GM23248 (cell line): ENCODE measurements at regions not wholly inside any gene's neighbourhood (a gene's known extent, or its start where the extent isn't known, plus 50 kb on each side); places are given as distances from the start of the nearest gene placed in this dataset.

Source experiments
- DNase-seq: peaks from one replicate; pipeline ENCODE4 v3.0.0-alpha.2; 2015
- H2AFZ ChIP-seq: fragments of 200-600 bp; sonication (generic); 2 replicates; pipeline ENCODE4 v1.6.1; 2016; ENCODE audit warnings: antibody characterized with exemption
- H3F3A ChIP-seq: fragments of 200-600 bp; sonication (generic); 2 replicates; pipeline ENCODE4 v1.6.1; 2016; ENCODE audit warnings: mild to moderate bottlenecking, antibody characterized with exemption, mixed run types; ENCODE audit not compliant: insufficient read depth
- H3K27ac ChIP-seq: fragments of 200-600 bp; sonication (generic); 2 replicates; pipeline ENCODE4 v1.5.1; 2016; ENCODE audit warnings: mild to moderate bottlenecking
- H3K27me3 ChIP-seq: fragments of 200-600 bp; sonication (generic); replicated peaks from 2 replicates; pipeline ENCODE4 v1.6.1; 2016; ENCODE audit warnings: mild to moderate bottlenecking; ENCODE audit not compliant: insufficient read depth
- H3K36me3 ChIP-seq: fragments of 200-600 bp; sonication (generic); 2 replicates; pipeline ENCODE4 v1.6.1; 2016; ENCODE audit warnings: low read depth, mild to moderate bottlenecking
- H3K4me1 ChIP-seq: fragments of 200-600 bp; sonication (generic); 2 replicates; pipeline ENCODE4 v1.6.1; 2016; ENCODE audit warnings: mild to moderate bottlenecking; ENCODE audit not compliant: insufficient read depth
- H3K4me2 ChIP-seq: fragments of 200-600 bp; sonication (generic); one replicate; pipeline ENCODE4 v1.6.1; 2016; ENCODE audit warnings: mild to moderate bottlenecking; ENCODE audit not compliant: unreplicated experiment
- H3K4me3 ChIP-seq: fragments of 200-600 bp; sonication (generic); 2 replicates; pipeline ENCODE4 v1.5.1; 2016; ENCODE audit warnings: mild to moderate bottlenecking
- H3K79me2 ChIP-seq: fragments of 200-600 bp; sonication (generic); 2 replicates; pipeline ENCODE4 v1.6.1; 2016; ENCODE audit warnings: mild to moderate bottlenecking; ENCODE audit not compliant: insufficient read depth
- H3K9ac ChIP-seq: fragments of 200-600 bp; sonication (generic); 2 replicates; pipeline ENCODE4 v1.6.1; 2016; ENCODE audit warnings: mild to moderate bottlenecking
- H3K9me2 ChIP-seq: fragments of 200-600 bp; sonication (generic); 2 replicates; pipeline ENCODE4 v1.6.1; 2016; ENCODE audit warnings: mixed run types, mild to moderate bottlenecking, moderate library complexity; ENCODE audit not compliant: insufficient read depth
- H3K9me3 ChIP-seq: fragments of 200-600 bp; sonication (generic); one replicate; pipeline ENCODE4 v1.6.1; 2017; ENCODE audit warnings: low read depth
- H4K20me1 ChIP-seq: fragments of 200-600 bp; sonication (generic); 2 replicates; pipeline ENCODE4 v1.6.0; 2016; ENCODE audit not compliant: insufficient read depth
- EZH2 ChIP-seq: fragments of 200-600 bp; sonication (generic); IDR thresholded peaks from 2 replicates; pipeline ENCODE4 v1.6.1; 2018; ENCODE audit warnings: antibody characterized with exemption, mild to moderate bottlenecking; ENCODE audit not compliant: insufficient read depth, poor library complexity, severe bottlenecking
- EZH2phosphoT487 ChIP-seq: fragments of 200-600 bp; sonication (generic); IDR thresholded peaks from 2 replicates; pipeline ENCODE4 v1.6.1; 2018; ENCODE audit warnings: antibody characterized with exemption, moderate library complexity, mild to moderate bottlenecking, low read depth; ENCODE audit not compliant: insufficient read depth
- WGBS, 2 experiments: methylation state at CpG; one replicate each; pipeline ENCODE4 v1.1.6; 2015 to 2017; ENCODE audit warnings: low lambda C conversion rate in 2 of 2, low coverage in 1 of 2; ENCODE audit errors: missing lambda C conversion rate in 2 of 2; 5-methylcytosine and 5-hydroxymethylcytosine counted together
- in situ Hi-C: fragments of 300-500 bp; cut with MboI; formaldehyde crosslinking; loops from 2 replicates; pipeline ENCODE4 v1.15.0; 2020

DNA sequence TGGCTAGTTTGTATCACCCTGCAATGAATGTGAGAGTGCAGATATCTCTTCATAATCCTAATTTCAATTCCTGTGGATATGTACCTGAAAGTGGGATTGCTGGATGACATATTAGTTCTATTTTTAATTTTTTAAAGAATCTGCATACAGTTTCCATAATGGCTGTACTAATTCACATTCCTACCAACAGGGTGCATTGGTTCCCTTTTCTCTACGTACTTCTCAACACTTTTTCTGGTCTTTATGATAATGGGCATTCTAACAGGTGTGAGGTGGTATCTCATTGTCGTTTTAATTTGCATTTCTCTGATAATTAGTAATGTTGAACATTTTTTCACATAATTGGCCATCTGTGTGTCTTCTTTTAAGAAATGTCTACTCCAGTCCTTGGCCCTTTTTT is 927.5 kb downstream of the DTWD2 start:
- TF ChIP-seq EZH2phosphoT487 (no peak), EZH2 (no peak)
- H3K9ac ChIP-seq: no peak overlapping the region
- no peak for DNase-seq
- in situ Hi-C loops: no loop called here
- no peaks in the 10 kb centered on the region for H3F3A ChIP-seq
- no peaks in the 10 kb centered on the region for H3K79me2 ChIP-seq
- H3K4me1 ChIP-seq: no peaks in the 10 kb centered on the region
- H3K27ac ChIP-seq: no peak overlapping the region
- H3K9me3 ChIP-seq: no peaks in the 10 kb centered on the region
- WGBS, 2 experiments: 10 to 13% methylated on average over 2 of the region's 2 CpGs
- H3K4me3 ChIP-seq: no peak overlapping the region
- no peaks in the 10 kb centered on the region for H4K20me1 ChIP-seq
- H3K27me3 ChIP-seq: no peaks in the 10 kb centered on the region
- H3K9me2 ChIP-seq: no peaks in the 10 kb centered on the region
- no peak overlapping the region for H2AFZ ChIP-seq
- H3K36me3 ChIP-seq: no peaks in the 10 kb centered on the region
- H3K4me2 ChIP-seq: no peak overlapping the region

DNA sequence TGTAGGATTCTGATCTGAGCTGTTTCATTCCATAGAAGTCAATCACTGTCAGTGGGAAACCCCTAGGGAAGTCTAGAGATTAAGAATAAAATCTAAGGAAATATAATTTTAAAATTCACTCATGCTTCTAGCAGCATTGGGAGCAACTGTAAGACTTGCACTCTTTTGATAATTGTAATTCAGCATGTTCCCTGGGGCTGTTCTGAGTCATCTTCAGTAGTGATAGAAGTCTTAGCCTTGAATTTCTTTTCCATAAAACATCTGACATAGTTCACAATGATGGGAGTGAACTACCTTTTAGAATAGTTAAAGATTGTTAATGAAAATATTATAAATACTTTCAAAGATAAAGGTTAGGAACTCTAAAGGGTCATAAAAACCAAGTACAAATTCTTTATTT is 935.8 kb downstream of the DTWD2 start:
- no peaks in the 10 kb centered on the region for H3F3A ChIP-seq
- no peak overlapping the region for H3K9ac ChIP-seq
- no peaks in the 10 kb centered on the region for H3K79me2 ChIP-seq
- no peaks in the 10 kb centered on the region for H3K9me2 ChIP-seq
- no peak for DNase-seq
- H3K9me3 ChIP-seq: peaks cover 3% of the 10 kb centered on the region
- H3K4me2 ChIP-seq: no peak overlapping the region
- no peak for TF ChIP-seq EZH2
- TF ChIP-seq EZH2phosphoT487: no peak
- no peaks in the 10 kb centered on the region for H3K4me1 ChIP-seq
- in situ Hi-C loops: no loop called here
- no peaks in the 10 kb centered on the region for H3K27me3 ChIP-seq
- H3K4me3 ChIP-seq: no peak overlapping the region
- H3K36me3 ChIP-seq: no peaks in the 10 kb centered on the region
- H3K27ac ChIP-seq: no peak overlapping the region
- H4K20me1 ChIP-seq: no peaks in the 10 kb centered on the region
- H2AFZ ChIP-seq: no peak overlapping the region

DNA sequence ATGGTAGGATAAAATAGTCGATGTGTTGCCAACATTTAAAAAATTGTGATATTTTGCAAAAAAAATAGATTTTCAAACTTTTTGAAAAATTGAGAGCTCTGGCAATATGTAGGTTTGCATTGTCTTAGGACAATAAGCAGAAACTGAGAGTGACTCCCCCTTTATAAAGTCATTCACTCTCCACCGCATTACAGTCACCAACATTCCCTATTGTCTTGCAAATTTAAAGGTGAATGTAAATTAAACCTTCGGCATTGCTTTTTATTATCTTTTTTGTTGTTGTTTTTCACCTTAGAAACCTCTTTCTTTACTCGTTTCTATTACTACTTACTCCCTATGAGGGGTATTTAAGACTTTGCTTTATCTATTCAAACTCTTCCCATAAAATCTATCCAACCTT is 944.2 kb downstream of the DTWD2 start:
- Histone ChIP-seq H3F3A (no peaks in the 10 kb centered on the region), H3K79me2 (no peaks in the 10 kb centered on the region), H3K36me3 (no peaks in the 10 kb centered on the region), H3K27ac (no peak overlapping the region), H4K20me1 (no peaks in the 10 kb centered on the region), H3K9ac (no peak overlapping the region), H2AFZ (no peak overlapping the region), H3K4me2 (no peak overlapping the region), H3K9me3 (no peaks in the 10 kb centered on the region), H3K9me2 (no peaks in the 10 kb centered on the region), H3K4me3 (no peak overlapping the region), H3K27me3 (no peaks in the 10 kb centered on the region), H3K4me1 (no peaks in the 10 kb centered on the region)
- no peak for DNase-seq
- TF ChIP-seq EZH2 (no peak), EZH2phosphoT487 (no peak)
- 39 to 43% methylated on average over 4 of the region's 4 CpGs for WGBS, 2 experiments
- in situ Hi-C loops: no loop called here

DNA sequence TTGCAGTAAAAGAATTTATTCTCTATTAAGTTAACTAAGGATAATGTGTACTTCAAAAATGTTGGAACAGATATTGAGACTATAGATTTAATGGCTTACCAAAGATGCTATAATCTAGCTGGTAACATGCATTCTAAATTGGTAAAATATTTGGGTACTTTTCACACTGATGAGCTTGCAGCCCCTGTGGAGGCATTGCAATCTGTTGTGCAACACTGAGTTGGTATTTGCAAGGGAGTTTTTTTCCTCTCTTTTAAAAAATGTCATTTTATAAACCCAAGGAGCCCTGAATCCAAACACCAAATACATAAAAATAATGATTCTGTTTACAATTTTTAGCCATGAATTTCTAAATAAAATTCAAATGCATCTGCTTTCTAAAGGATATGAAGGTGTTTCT is 944.8 kb downstream of the DTWD2 start:
- in situ Hi-C loops: no loop called here
- no peaks in the 10 kb centered on the region for H3K9me2 ChIP-seq

DNA sequence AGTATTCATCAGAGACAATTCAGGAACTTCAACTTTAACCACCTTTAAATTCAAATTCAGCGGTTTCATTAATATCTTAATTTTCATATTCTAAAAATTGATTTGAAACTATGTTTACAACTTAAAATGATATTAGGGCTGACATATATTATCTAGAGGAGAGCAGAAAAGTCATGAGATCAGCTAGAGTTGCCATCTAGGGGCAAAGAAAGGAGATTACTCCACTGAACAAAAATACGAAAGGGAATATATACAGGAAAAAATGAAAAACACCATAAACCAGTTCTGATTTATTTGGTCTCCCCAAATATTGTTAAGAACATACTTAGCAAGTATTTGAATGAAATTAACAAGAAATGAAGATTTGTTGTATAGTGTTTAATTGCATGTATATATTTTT is 946.3 kb downstream of the DTWD2 start:
- H3K9ac ChIP-seq: no peak overlapping the region
- no peak overlapping the region for H2AFZ ChIP-seq
- 45 to 51% methylated on average over 2 of the region's 2 CpGs for WGBS, 2 experiments
- no peaks in the 10 kb centered on the region for H3K9me3 ChIP-seq
- H3K27me3 ChIP-seq: no peaks in the 10 kb centered on the region
- no peaks in the 10 kb centered on the region for H3F3A ChIP-seq
- H3K36me3 ChIP-seq: no peaks in the 10 kb centered on the region
- H3K4me1 ChIP-seq: no peaks in the 10 kb centered on the region
- no peaks in the 10 kb centered on the region for H3K79me2 ChIP-seq
- no peaks in the 10 kb centered on the region for H4K20me1 ChIP-seq
- H3K27ac ChIP-seq: no peak overlapping the region
- H3K9me2 ChIP-seq: no peaks in the 10 kb centered on the region
- in situ Hi-C loops: no loop called here
- H3K4me2 ChIP-seq: no peak overlapping the region
- no peak overlapping the region for H3K4me3 ChIP-seq
- TF ChIP-seq EZH2: no peak
- TF ChIP-seq EZH2phosphoT487: no peak
- no peak for DNase-seq

More for the DNA sequence above, 944.8 kb downstream of the DTWD2 start:
- no peak for DNase-seq
- Histone ChIP-seq H2AFZ (no peak overlapping the region), H3K4me2 (no peak overlapping the region), H3K9ac (no peak overlapping the region), H3K4me1 (no peaks in the 10 kb centered on the region), H3K36me3 (no peaks in the 10 kb centered on the region), H3K27me3 (no peaks in the 10 kb centered on the region), H3F3A (no peaks in the 10 kb centered on the region), H3K79me2 (no peaks in the 10 kb centered on the region), H4K20me1 (no peaks in the 10 kb centered on the region), H3K9me3 (no peaks in the 10 kb centered on the region), H3K4me3 (no peak overlapping the region), H3K27ac (no peak overlapping the region)
- TF ChIP-seq EZH2phosphoT487 (no peak), EZH2 (no peak)
